Stimulated activated memory B cell treated with anti-CD40 and anti-IgM and Interleukin-4, amounts not matched to agents 10 μg/mL and 1 μg/mL and 100 μg/mL, for 72 hours (primary cell): ENCODE measurements at regions not wholly inside any gene's neighbourhood (a gene's known extent, or its start where the extent isn't known, plus 50 kb on each side); places are given as distances from the start of the nearest gene placed in this dataset.
A peak's percentile ranks its signal among the peaks of the same experiment; 100 is the strongest.

ENCODE experiments used
- ATAC-seq: fragments of 150-1000 bp; cut with Tn5 transposase; 2 replicates; pipeline ENCODE4 v1.10.0; 2021
- H3K27ac Mint-ChIP-seq: one replicate; pipeline ENCODE4 v1.8.0; 2022; ENCODE audit warnings: mild to moderate bottlenecking, mixed read lengths
- H3K27me3 Mint-ChIP-seq: one replicate; pipeline ENCODE4 v1.8.0; 2022; ENCODE audit warnings: mixed read lengths
- H3K36me3 Mint-ChIP-seq: one replicate; pipeline ENCODE4 v1.8.0; 2022; ENCODE audit warnings: mixed read lengths
- H3K4me1 Mint-ChIP-seq: one replicate; pipeline ENCODE4 v1.8.0; 2022; ENCODE audit warnings: mixed read lengths
- H3K4me3 Mint-ChIP-seq: one replicate; pipeline ENCODE4 v1.8.0; 2022; ENCODE audit warnings: mild to moderate bottlenecking, moderate library complexity, mixed read lengths
- H3K9me3 Mint-ChIP-seq: one replicate; pipeline ENCODE4 v1.8.0; 2022; ENCODE audit warnings: mixed read lengths

- Mint-ChIP-seq H3K4me1 (peaks cover 24% of the 10 kb centered on the region), H3K27ac (no peak overlapping the region), H3K9me3 (no peaks in the 10 kb centered on the region), H3K36me3 (no peaks in the 10 kb centered on the region), H3K4me3 (no peak overlapping the region), H3K27me3 (no peaks in the 10 kb centered on the region)
- ATAC-seq = no peak
Measured at GRCh38 chr10:4079803-4080202, 294.8 kb upstream of the KLF6 start.

GRCh38 chr10:4077804-4078203, 292.8 kb upstream of the KLF6 start:
- Mint-ChIP-seq H3K9me3 (no peaks in the 10 kb centered on the region), H3K4me3 (no peak overlapping the region), H3K36me3 (no peaks in the 10 kb centered on the region), H3K27me3 (no peaks in the 10 kb centered on the region), H3K27ac (no peak overlapping the region), H3K4me1 (peaks cover 24% of the 10 kb centered on the region)
- ATAC-seq = no peak

DNA sequence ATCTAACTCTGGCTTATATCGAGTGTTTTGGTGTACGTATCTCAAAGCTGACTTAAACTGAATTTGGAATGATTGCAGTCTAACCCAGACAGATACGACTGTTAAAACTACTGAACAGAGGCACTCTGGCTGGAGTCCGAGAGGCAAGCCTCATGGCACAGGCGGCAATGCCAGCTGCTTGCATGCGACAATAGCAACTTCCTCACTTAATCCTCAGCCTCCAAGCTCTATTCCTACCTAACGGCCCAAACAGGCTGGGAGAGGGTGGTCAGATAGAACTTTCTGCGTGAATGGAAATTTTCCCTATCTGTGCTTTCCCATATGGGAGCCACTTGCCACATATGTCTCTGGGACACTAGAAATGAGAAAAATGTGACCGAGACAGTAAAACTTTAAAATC, 292.0 kb upstream of the KLF6 start:
- H3K4me1 Mint-ChIP-seq = peaks cover 24% of the 10 kb centered on the region
- no peak overlapping the region for H3K4me3 Mint-ChIP-seq
- no peaks in the 10 kb centered on the region for H3K9me3 Mint-ChIP-seq
- H3K27me3 Mint-ChIP-seq = no peaks in the 10 kb centered on the region
- no peaks in the 10 kb centered on the region for H3K36me3 Mint-ChIP-seq
- peak overlapping the region; percentile 30 for H3K27ac Mint-ChIP-seq
- no peak for ATAC-seq

DNA sequence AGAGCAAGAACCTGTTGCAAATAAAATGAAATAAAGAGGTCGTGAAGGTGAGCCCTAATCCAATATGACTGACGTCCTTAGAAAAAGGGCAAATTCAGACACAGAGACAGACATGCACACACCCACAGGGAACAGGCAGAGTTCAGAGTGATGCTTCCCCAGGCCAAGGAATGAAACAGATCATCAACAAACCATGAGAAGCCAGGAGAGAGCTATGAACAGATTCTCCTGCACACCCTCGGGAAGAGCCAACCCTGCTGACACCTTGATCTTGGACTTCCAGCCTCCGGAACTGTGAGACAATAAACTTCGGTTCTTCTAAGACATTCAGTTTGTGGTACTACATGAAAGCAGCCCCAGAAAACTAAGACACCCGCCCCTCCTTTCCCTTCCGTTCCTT, 290.4 kb upstream of the KLF6 start:
- ATAC-seq = no peak
- H3K4me3 Mint-ChIP-seq = no peak overlapping the region
- no peaks in the 10 kb centered on the region for H3K36me3 Mint-ChIP-seq
- no peak overlapping the region for H3K27ac Mint-ChIP-seq
- H3K27me3 Mint-ChIP-seq = no peaks in the 10 kb centered on the region
- no peaks in the 10 kb centered on the region for H3K9me3 Mint-ChIP-seq
- H3K4me1 Mint-ChIP-seq = peaks cover 19% of the 10 kb centered on the region

- Mint-ChIP-seq H3K27ac (no peak overlapping the region), H3K27me3 (no peaks in the 10 kb centered on the region), H3K36me3 (no peaks in the 10 kb centered on the region), H3K9me3 (no peaks in the 10 kb centered on the region), H3K4me1 (peaks cover 13% of the 10 kb centered on the region), H3K4me3 (no peak overlapping the region)
- no peak for ATAC-seq
Measured at GRCh38 chr10:4074545-4075407, 289.8 kb upstream of the KLF6 start.

DNA sequence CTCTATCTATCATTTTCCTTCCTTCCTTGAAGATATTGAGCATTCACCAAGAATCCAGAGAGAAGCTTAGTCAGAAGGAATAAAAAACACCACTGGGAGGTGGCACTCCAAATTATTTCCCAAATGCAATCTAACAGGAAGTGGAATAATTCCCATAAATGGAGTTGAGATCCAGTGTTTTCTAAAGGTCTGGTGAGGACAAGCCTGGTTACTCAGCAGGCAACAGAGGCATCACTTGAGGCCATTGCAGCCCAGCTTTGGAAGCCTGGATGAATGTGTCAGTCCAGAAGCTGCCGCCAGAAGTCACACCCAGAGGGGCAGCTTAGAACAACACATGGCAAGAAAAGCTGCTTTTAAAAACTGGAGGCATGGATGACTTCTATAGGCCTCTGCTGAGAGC, 288.9 kb upstream of the KLF6 start:
- Mint-ChIP-seq H3K27ac (no peak overlapping the region), H3K36me3 (no peaks in the 10 kb centered on the region), H3K9me3 (no peaks in the 10 kb centered on the region), H3K4me3 (no peak overlapping the region), H3K27me3 (no peaks in the 10 kb centered on the region), H3K4me1 (peaks cover 7% of the 10 kb centered on the region)
- no peak for ATAC-seq

DNA sequence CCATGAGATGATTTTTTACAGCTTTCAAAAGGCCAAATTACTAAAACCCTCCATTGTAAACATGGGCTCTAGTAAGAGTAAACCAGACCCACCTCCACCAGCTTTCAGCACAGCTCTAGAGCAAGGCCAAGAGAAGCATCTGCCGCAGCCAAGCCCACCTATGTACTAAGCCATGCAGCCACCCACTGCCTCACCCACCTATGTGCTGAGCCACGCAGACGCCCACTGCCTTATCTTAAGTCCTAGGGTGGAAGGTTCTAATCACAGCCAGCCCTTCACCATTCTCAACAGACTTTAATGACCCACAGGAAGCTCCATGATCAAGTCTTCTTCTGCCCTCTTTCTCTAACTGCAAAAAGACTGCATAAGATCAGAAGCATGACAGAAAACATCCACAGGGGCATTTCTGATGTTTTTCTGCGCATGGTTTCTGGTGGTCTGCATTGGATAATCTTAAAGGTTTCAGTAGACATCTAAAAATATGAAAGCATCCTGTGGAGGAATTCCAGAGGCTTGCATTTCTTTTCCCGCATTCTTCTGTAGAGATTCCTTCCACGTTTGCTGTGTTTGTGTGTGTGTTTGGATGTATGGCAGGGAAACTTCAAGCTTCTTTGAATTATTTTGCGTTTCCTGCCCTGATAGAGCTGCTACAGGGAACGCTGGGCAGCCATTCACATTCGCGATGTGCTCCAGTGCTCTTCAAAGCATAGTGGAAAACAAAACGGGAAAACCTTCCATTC, 286.1 kb upstream of the KLF6 start:
- H3K27me3 Mint-ChIP-seq = no peaks in the 10 kb centered on the region
- H3K36me3 Mint-ChIP-seq = no peaks in the 10 kb centered on the region
- H3K4me3 Mint-ChIP-seq = no peak overlapping the region
- no peaks in the 10 kb centered on the region for H3K9me3 Mint-ChIP-seq
- no peak overlapping the region for H3K27ac Mint-ChIP-seq
- ATAC-seq = no peak
- H3K4me1 Mint-ChIP-seq = no peaks in the 10 kb centered on the region

- ATAC-seq = no peak
- Mint-ChIP-seq H3K27ac (no peak overlapping the region), H3K27me3 (no peaks in the 10 kb centered on the region)
Measured at GRCh38 chr10:4070184-4070583, 285.2 kb upstream of the KLF6 start.

GRCh38 chr10:4069491-4069890, 284.5 kb upstream of the KLF6 start:
- no peak for ATAC-seq
- peaks cover under 1% of the 10 kb centered on the region for H3K9me3 Mint-ChIP-seq
- H3K27me3 Mint-ChIP-seq = no peaks in the 10 kb centered on the region
- no peak overlapping the region for H3K4me3 Mint-ChIP-seq
- no peaks in the 10 kb centered on the region for H3K36me3 Mint-ChIP-seq
- H3K4me1 Mint-ChIP-seq = peaks cover under 1% of the 10 kb centered on the region
- H3K27ac Mint-ChIP-seq = no peak overlapping the region

More at GRCh38 chr10:4070184-4070583, 285.2 kb upstream of the KLF6 start:
- Mint-ChIP-seq H3K36me3 (no peaks in the 10 kb centered on the region), H3K4me1 (no peaks in the 10 kb centered on the region), H3K4me3 (no peak overlapping the region), H3K9me3 (no peaks in the 10 kb centered on the region)

GRCh38 chr10:4068629-4069028, 283.6 kb upstream of the KLF6 start:
- peaks cover 5% of the 10 kb centered on the region for H3K4me1 Mint-ChIP-seq
- H3K27ac Mint-ChIP-seq = no peak overlapping the region
- no peak overlapping the region for H3K4me3 Mint-ChIP-seq
- no peaks in the 10 kb centered on the region for H3K36me3 Mint-ChIP-seq
- no peak for ATAC-seq
- H3K9me3 Mint-ChIP-seq = peaks cover 3% of the 10 kb centered on the region
- H3K27me3 Mint-ChIP-seq = no peaks in the 10 kb centered on the region

- H3K9me3 Mint-ChIP-seq = peaks cover 3% of the 10 kb centered on the region
- H3K4me1 Mint-ChIP-seq = peaks cover 5% of the 10 kb centered on the region
- peak; percentile 5 for ATAC-seq
- no peak overlapping the region for H3K4me3 Mint-ChIP-seq
- no peaks in the 10 kb centered on the region for H3K36me3 Mint-ChIP-seq
- H3K27ac Mint-ChIP-seq = no peak overlapping the region
- no peaks in the 10 kb centered on the region for H3K27me3 Mint-ChIP-seq
Measured at GRCh38 chr10:4067931-4068561, 283.0 kb upstream of the KLF6 start.

- peaks cover 3% of the 10 kb centered on the region for H3K9me3 Mint-ChIP-seq
- peaks cover 5% of the 10 kb centered on the region for H3K4me1 Mint-ChIP-seq
- H3K4me3 Mint-ChIP-seq = no peak overlapping the region
- no peaks in the 10 kb centered on the region for H3K27me3 Mint-ChIP-seq
- H3K27ac Mint-ChIP-seq = no peak overlapping the region
- peak; percentile 89 for ATAC-seq
- no peaks in the 10 kb centered on the region for H3K36me3 Mint-ChIP-seq
Measured at GRCh38 chr10:4067531-4067930, 282.5 kb upstream of the KLF6 start.

GRCh38 chr10:4066581-4067390, 281.8 kb upstream of the KLF6 start:
- Mint-ChIP-seq H3K4me3 (no peak overlapping the region), H3K9me3 (peaks cover 3% of the 10 kb centered on the region), H3K4me1 (peaks cover 5% of the 10 kb centered on the region), H3K27ac (no peak overlapping the region), H3K27me3 (no peaks in the 10 kb centered on the region), H3K36me3 (no peaks in the 10 kb centered on the region)
- peak; percentile 78 for ATAC-seq

GRCh38 chr10:4064489-4064888, 279.5 kb upstream of the KLF6 start:
- Mint-ChIP-seq H3K4me3 (no peak overlapping the region), H3K9me3 (peaks cover 3% of the 10 kb centered on the region), H3K27ac (peak overlapping the region; percentile 63), H3K36me3 (no peaks in the 10 kb centered on the region), H3K27me3 (no peaks in the 10 kb centered on the region), H3K4me1 (peaks cover 14% of the 10 kb centered on the region)
- no peak for ATAC-seq

DNA sequence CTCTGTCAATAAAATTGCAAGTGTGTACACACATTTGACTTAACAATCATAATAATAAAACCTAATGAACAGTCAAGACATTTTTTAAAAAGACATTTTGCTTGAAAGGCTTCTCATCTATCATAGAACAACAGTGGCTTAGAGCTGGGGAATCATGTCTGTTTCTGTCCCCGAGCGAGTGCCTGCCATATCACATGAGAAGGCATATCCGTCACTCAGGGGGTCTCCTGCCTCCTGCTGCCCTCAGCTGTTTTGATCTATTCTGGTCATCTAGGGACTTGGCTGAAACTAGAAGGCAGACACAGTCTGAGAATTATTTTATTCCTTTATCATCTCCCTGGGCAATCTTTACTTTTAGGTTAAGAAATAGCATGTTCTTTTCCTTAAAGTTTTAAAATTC, 278.7 kb upstream of the KLF6 start:
- H3K4me3 Mint-ChIP-seq = no peak overlapping the region
- no peaks in the 10 kb centered on the region for H3K27me3 Mint-ChIP-seq
- H3K27ac Mint-ChIP-seq = no peak overlapping the region
- H3K36me3 Mint-ChIP-seq = no peaks in the 10 kb centered on the region
- ATAC-seq = no peak
- peaks cover 3% of the 10 kb centered on the region for H3K9me3 Mint-ChIP-seq
- H3K4me1 Mint-ChIP-seq = peaks cover 15% of the 10 kb centered on the region
